ENCODE measurements at regions not wholly inside any gene's neighbourhood (a gene's known extent, or its start where the extent isn't known, plus 50 kb on each side); places are given as distances from the start of the nearest gene placed in this dataset.

DNA sequence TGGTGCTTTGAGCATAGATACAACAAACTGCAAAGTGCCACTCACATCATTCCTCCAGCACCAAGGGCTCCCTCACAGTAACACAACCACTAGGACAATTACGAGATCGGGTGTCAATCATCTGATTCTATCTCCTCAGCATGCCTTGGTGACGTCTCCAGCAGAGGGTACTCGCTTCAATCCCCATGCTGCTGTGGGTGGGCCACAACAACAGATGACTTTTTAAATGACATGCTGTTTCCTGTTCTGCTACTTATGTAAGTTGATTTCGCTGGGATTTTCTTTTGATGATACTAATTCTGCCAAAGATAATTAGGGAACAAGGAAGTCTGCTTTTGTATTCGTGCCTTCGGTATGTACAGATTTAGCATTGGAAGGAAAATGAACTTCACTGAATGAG lies 1113.0 kb downstream of the BCL11A start:
- Mint-ChIP-seq H3K36me3 (no peaks in the 10 kb centered on the region), H3K27ac (no peak overlapping the region), H3K27me3 (ENCODE audit: low read depth) (no peaks in the 10 kb centered on the region), H3K4me1 (peaks cover 27% of the 10 kb centered on the region), H3K9me3 (no peaks in the 10 kb centered on the region), H3K4me3 (no peak overlapping the region)
- TF ChIP-seq, protein P1, sequence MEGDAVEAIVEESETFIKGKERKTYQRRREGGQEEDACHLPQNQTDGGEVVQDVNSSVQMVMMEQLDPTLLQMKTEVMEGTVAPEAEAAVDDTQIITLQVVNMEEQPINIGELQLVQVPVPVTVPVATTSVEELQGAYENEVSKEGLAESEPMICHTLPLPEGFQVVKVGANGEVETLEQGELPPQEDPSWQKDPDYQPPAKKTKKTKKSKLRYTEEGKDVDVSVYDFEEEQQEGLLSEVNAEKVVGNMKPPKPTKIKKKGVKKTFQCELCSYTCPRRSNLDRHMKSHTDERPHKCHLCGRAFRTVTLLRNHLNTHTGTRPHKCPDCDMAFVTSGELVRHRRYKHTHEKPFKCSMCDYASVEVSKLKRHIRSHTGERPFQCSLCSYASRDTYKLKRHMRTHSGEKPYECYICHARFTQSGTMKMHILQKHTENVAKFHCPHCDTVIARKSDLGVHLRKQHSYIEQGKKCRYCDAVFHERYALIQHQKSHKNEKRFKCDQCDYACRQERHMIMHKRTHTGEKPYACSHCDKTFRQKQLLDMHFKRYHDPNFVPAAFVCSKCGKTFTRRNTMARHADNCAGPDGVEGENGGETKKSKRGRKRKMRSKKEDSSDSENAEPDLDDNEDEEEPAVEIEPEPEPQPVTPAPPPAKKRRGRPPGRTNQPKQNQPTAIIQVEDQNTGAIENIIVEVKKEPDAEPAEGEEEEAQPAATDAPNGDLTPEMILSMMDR (IDR thresholded peaks at IDR 0.05; ENCODE audit: unreplicated experiment) = no peak
- no peak for DNase-seq (ENCODE audit: low spot score in 2 of 2, unreplicated experiment in 2 of 2)

DNA sequence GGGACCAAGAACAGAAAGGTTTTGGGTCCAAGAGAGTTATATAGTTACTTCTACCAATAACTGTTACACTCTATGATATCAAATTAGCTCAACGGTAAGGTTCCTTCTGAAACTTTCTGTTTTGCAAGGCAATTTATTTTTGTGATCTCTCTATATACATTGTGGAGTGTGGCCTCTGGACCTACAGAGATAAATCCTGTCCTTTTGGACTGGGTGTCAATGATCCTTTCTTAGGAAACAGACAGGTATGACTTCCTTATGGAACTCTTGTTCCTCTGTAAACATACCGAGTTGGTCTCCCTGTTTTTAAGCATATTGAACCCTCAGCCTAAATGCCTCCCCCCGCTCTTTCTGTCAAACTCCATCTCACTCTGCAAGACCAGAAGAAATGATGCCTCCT lies 1117.8 kb downstream of the BCL11A start:
- Mint-ChIP-seq H3K36me3 (peaks cover 9% of the 10 kb centered on the region), H3K4me3 (no peak overlapping the region), H3K27me3 (ENCODE audit: low read depth) (no peaks in the 10 kb centered on the region), H3K27ac (no peak overlapping the region), H3K9me3 (peaks cover 19% of the 10 kb centered on the region), H3K4me1 (peaks cover 26% of the 10 kb centered on the region)
- DNase-seq (ENCODE audit: low spot score in 2 of 2, unreplicated experiment in 2 of 2) = no peak
- TF ChIP-seq, protein P1 (IDR thresholded peaks at IDR 0.05; ENCODE audit: unreplicated experiment) = no peak

DNA sequence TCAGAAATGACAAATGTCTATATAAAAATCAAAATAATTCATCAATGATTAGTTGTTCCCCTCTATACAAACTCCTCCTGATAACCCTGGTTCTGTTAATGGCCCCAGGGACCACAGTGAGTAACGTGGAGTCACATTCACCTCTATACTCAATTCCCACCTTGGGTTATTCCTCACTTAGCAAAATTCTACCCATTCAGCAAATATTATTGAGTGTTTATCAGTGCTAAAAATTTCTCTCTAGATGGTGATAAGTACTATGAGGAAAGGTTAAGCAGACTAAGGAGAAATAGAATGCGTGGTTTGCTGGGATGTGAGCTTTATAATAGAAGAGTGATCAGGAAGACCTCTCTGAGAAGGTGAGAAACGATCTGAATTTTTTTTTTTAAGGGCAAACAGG lies 1124.5 kb downstream of the BCL11A start:
- Mint-ChIP-seq H3K9me3 (peaks cover 28% of the 10 kb centered on the region), H3K36me3 (peaks cover 13% of the 10 kb centered on the region), H3K4me1 (peaks cover 4% of the 10 kb centered on the region), H3K4me3 (no peak overlapping the region), H3K27me3 (ENCODE audit: low read depth) (no peaks in the 10 kb centered on the region), H3K27ac (no peak overlapping the region)
- TF ChIP-seq, protein P1 (IDR thresholded peaks at IDR 0.05; ENCODE audit: unreplicated experiment) = no peak
- DNase-seq (ENCODE audit: low spot score in 2 of 2, unreplicated experiment in 2 of 2) = no peak

DNA sequence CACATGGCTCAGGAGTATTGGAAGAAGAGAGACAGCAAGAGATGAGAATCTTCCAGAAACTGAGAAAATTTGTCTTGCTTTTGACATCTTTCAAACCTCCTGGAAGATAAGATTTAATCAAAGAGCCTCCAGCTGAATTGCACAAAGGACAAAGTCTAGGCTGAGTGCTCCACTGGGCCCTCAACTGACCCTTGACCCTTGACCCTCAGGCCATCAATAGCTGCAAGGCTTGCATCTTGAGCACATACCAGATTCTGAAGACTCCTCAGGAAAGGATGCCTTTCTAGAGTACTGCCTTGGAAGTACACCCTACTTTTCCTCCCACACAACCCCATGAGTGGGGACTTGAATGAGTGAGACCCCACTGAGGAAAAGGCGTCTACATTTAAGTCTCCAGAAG lies 1125.5 kb downstream of the BCL11A start:
- no peaks in the 10 kb centered on the region for H3K27me3 Mint-ChIP-seq (ENCODE audit: low read depth)
- TF ChIP-seq, protein P1 (IDR thresholded peaks at IDR 0.05; ENCODE audit: unreplicated experiment) = no peak
- H3K36me3 Mint-ChIP-seq = peaks cover 13% of the 10 kb centered on the region
- H3K4me1 Mint-ChIP-seq = peaks cover 4% of the 10 kb centered on the region
- H3K4me3 Mint-ChIP-seq = no peak overlapping the region
- peaks cover 21% of the 10 kb centered on the region for H3K9me3 Mint-ChIP-seq
- no peak overlapping the region for H3K27ac Mint-ChIP-seq
- no peak for DNase-seq (ENCODE audit: low spot score in 2 of 2, unreplicated experiment in 2 of 2)

DNA sequence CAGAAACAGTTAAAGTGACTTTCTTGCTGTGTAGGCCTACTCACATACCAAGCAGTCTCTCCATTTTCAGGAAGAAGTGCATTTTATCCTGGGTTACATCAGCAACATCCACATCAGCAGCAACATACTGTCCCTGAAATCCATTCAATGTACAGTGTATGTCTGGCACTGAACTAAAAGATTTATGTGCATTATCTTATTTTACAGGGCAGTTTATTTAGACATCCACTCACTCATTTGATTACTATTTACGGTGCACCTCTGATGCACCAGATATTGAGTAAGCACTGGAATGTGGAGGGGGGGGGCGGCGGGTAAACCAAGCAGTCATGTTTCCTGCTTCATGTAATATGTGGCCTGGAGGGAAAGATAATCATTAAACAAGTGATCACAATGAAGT lies 1128.2 kb downstream of the BCL11A start:
- TF ChIP-seq, protein P1 (IDR thresholded peaks at IDR 0.05; ENCODE audit: unreplicated experiment) = no peak
- Mint-ChIP-seq H3K9me3 (peaks cover 11% of the 10 kb centered on the region), H3K27ac (no peak overlapping the region), H3K27me3 (ENCODE audit: low read depth) (no peaks in the 10 kb centered on the region), H3K36me3 (peaks cover 2% of the 10 kb centered on the region), H3K4me1 (peaks cover 10% of the 10 kb centered on the region), H3K4me3 (no peak overlapping the region)
- DNase-seq (ENCODE audit: low spot score in 2 of 2, unreplicated experiment in 2 of 2) = no peak

All from mesothelial cell of epicardium (in vitro differentiated cells).